SK-N-SH (cell line): ENCODE measurements at regions not wholly inside any gene's neighbourhood (a gene's known extent, or its start where the extent isn't known, plus 50 kb on each side); places are given as distances from the start of the nearest gene placed in this dataset.

Experiments
- CTCF ChIA-PET: fragments of 300-600, 350-600 bp; formaldehyde crosslinking; extraction: SDS; loops from one replicate; lab custom pipeline; 2021; lab: Yijun Ruan, JAX
- POLR2A ChIA-PET: fragments of 350-600 bp; sonication (Branson Sonifier 250); formaldehyde crosslinking; extraction: SDS; loops from one replicate; lab custom pipeline; 2020; ENCODE audit warnings: antibody characterized with exemption, inconsistent platforms; lab: Yijun Ruan, JAX
- DNase-seq: peaks from one replicate; pipeline ENCODE4 v3.0.0; 2012
- H2AFZ ChIP-seq: fragments of 200-600 bp; sonication (generic); 2 replicates; pipeline ENCODE4 v1.8.1; 2016; ENCODE audit warnings: antibody characterized with exemption, mild to moderate bottlenecking, low read depth
- H3F3A ChIP-seq: fragments of 200-600 bp; sonication (generic); replicated peaks from 2 replicates; pipeline ENCODE3; 2016; ENCODE audit warnings: antibody characterized with exemption, mild to moderate bottlenecking; ENCODE audit not compliant: insufficient read depth
- H3K27ac ChIP-seq, 2 experiments: fragments of 200-500 bp in 1 of 2; fragments of 200-600 bp in 1 of 2; sonication (Bioruptor generic) in 1 of 2; sonication (generic), shearing (Covaris generic) in 1 of 2; 2 replicates each; pipeline versions ENCODE4 v1.5.1 to v1.6.1; 2014 to 2016; ENCODE audit warnings: low read depth in 2 of 2, inconsistent platforms in 1 of 2, low read length in 1 of 2, mild to moderate bottlenecking in 1 of 2, mixed read lengths in 1 of 2
- H3K27me3 ChIP-seq: fragments of 200-600 bp; sonication (generic), shearing (Covaris generic); 2 replicates; pipeline ENCODE4 v1.6.1; 2016; ENCODE audit warnings: mixed run types; ENCODE audit not compliant: insufficient read depth
- H3K36me3 ChIP-seq, 2 experiments: fragments of 200-500 bp in 1 of 2; fragments of 200-600 bp in 1 of 2; sonication (Bioruptor generic) in 1 of 2; sonication (generic) in 1 of 2; replicated peaks in 1 of 2; 2 replicates each; pipeline versions ENCODE3 to v1.5.1; 2014 to 2016; ENCODE audit warnings: low read length in 1 of 2, mild to moderate bottlenecking in 1 of 2; ENCODE audit not compliant: insufficient read depth in 2 of 2, control insufficient read depth in 1 of 2
- H3K4me1 ChIP-seq, 2 experiments: fragments of 200-500 bp in 1 of 2; fragments of 200-600 bp in 1 of 2; sonication (Bioruptor generic) in 1 of 2; sonication (generic), shearing (Covaris generic) in 1 of 2; 2 replicates each; pipeline versions ENCODE4 v1.5.1 to v1.6.1; 2014 to 2016; ENCODE audit warnings: low read depth in 1 of 2, low read length in 1 of 2, mixed run types in 1 of 2; ENCODE audit not compliant: insufficient read depth in 2 of 2, control insufficient read depth in 1 of 2
- H3K4me2 ChIP-seq: fragments of 200-600 bp; sonication (generic), shearing (Covaris generic); 2 replicates; pipeline ENCODE4 v1.6.1; 2017; ENCODE audit warnings: mixed run types
- H3K4me3 ChIP-seq, 2 experiments: fragments of 200-500 bp in 1 of 2; fragments of 200-600 bp in 1 of 2; sonication (Bioruptor generic) in 1 of 2; sonication (generic), shearing (Covaris generic) in 1 of 2; 2 replicates each; pipeline versions ENCODE4 v1.5.1 to v1.8.1; 2014 to 2016; ENCODE audit warnings: low read depth in 2 of 2, inconsistent platforms in 1 of 2, low read length in 1 of 2, mild to moderate bottlenecking in 1 of 2, mixed read lengths in 1 of 2, moderate library complexity in 1 of 2
- H3K79me2 ChIP-seq: fragments of 200-600 bp; sonication (generic); 2 replicates; pipeline ENCODE4 v1.8.1; 2017; ENCODE audit warnings: mild to moderate bottlenecking; ENCODE audit not compliant: insufficient read depth
- H3K9ac ChIP-seq: fragments of 200-600 bp; sonication (generic); 2 replicates; pipeline ENCODE4 v1.6.1; 2017; ENCODE audit warnings: mixed run types
- H3K9me2 ChIP-seq: fragments of 200-600 bp; sonication (generic); 2 replicates; pipeline ENCODE4 v1.6.1; 2017; ENCODE audit warnings: mixed run types
- H3K9me3 ChIP-seq: fragments of 200-600 bp; sonication (generic); 2 replicates; pipeline ENCODE4 v1.6.1; 2017; ENCODE audit warnings: mixed run types, mild to moderate bottlenecking, moderate library complexity
- H4K20me1 ChIP-seq: fragments of 200-600 bp; sonication (generic); 2 replicates; pipeline ENCODE4 v1.6.1; 2017; ENCODE audit warnings: mild to moderate bottlenecking, mixed run types; ENCODE audit not compliant: insufficient read depth
- CHD2 ChIP-seq: fragments of 150-350 bp; IDR thresholded peaks from 2 replicates; pipeline ENCODE4 v1.6.1; 2018; ENCODE audit warnings: low read length; ENCODE audit not compliant: partially characterized antibody
- EP300 ChIP-seq, 2 experiments: IDR thresholded peaks; 2 replicates each; pipeline versions ENCODE4 v1.4.0 to v1.6.1; 2012; ENCODE audit warnings: borderline replicate concordance in 1 of 2, low read depth in 1 of 2, low read length in 1 of 2
- EZH2phosphoT487 ChIP-seq: fragments of 200-600 bp; sonication (generic); IDR thresholded peaks from 2 replicates; pipeline ENCODE4 v1.6.1; 2017; ENCODE audit warnings: low read depth, mixed run types, mild to moderate bottlenecking, antibody characterized with exemption, moderate library complexity, borderline replicate concordance
- FOXJ3 ChIP-seq: sonication (generic); formaldehyde crosslinking; IDR thresholded peaks from 2 replicates; pipeline ENCODE4 v1.5.1; 2020; ENCODE audit warnings: mild to moderate bottlenecking, missing genetic modification reagents
- GABPA ChIP-seq: IDR thresholded peaks from 2 replicates; pipeline ENCODE4 v1.4.0; 2012; ENCODE audit warnings: low read depth, mild to moderate bottlenecking
- IRF3 ChIP-seq: fragments of 150-350 bp; IDR thresholded peaks from 2 replicates; pipeline ENCODE4 v1.6.1; 2016; ENCODE audit warnings: mild to moderate bottlenecking, low read depth, low read length
- JUND ChIP-seq: IDR thresholded peaks from 2 replicates; pipeline ENCODE4 v1.4.0; 2012
- MEF2A ChIP-seq: IDR thresholded peaks from 2 replicates; pipeline ENCODE4 v1.4.0; 2012; ENCODE audit warnings: low read depth, borderline replicate concordance
- MXI1 ChIP-seq: IDR thresholded peaks from 2 replicates; pipeline ENCODE4 v1.6.1; 2012; ENCODE audit warnings: mild to moderate bottlenecking, low read depth, low read length, improper control_type of control experiment
- NRF1 ChIP-seq: IDR thresholded peaks from 2 replicates; pipeline ENCODE4 v1.6.1; 2012; ENCODE audit warnings: low read depth, mild to moderate bottlenecking, low read length
- PBX3 ChIP-seq: IDR thresholded peaks from 2 replicates; pipeline ENCODE4; 2012
- REST ChIP-seq: IDR thresholded peaks from 2 replicates; pipeline ENCODE4 v1.6.1; 2012; ENCODE audit warnings: mild to moderate bottlenecking, low read depth, low read length, moderate library complexity
- RFX5 ChIP-seq: IDR thresholded peaks from 2 replicates; pipeline ENCODE4 v1.6.1; 2012; ENCODE audit warnings: mild to moderate bottlenecking, improper control_type of control experiment, low read length
- TAF1 ChIP-seq: IDR thresholded peaks from 2 replicates; pipeline ENCODE4 v1.6.1; 2012; ENCODE audit warnings: low read depth, mild to moderate bottlenecking, low read length, moderate library complexity, borderline replicate concordance
- TCF12 ChIP-seq: IDR thresholded peaks from 2 replicates; pipeline ENCODE4 v1.4.0; 2012
- USF1 ChIP-seq: IDR thresholded peaks from 2 replicates; pipeline ENCODE4 v1.4.0; 2012; ENCODE audit warnings: low read depth, borderline replicate concordance
- YY1 ChIP-seq: IDR thresholded peaks from 2 replicates; pipeline ENCODE4 v1.4.0; 2012; ENCODE audit warnings: low read depth, mild to moderate bottlenecking
- ZBTB33 ChIP-seq: IDR thresholded peaks from 2 replicates; pipeline ENCODE4 v1.4.0; 2012; ENCODE audit warnings: low read depth, borderline replicate concordance
- WGBS: methylation state at CpG from one replicate; pipeline ENCODE4 v1.1.6; 2017; ENCODE audit warnings: low lambda C conversion rate; 5-methylcytosine and 5-hydroxymethylcytosine counted together

- ChIA-PET POLR2A (no interaction called here), CTCF (no interaction called here)
- Histone ChIP-seq H3K9ac (no peak overlapping the region), H3K4me2 (no peak overlapping the region), H3K9me2 (no peaks in the 10 kb centered on the region), H3K9me3 (no peaks in the 10 kb centered on the region), H3K27ac (no peak overlapping the region), H3F3A (no peaks in the 10 kb centered on the region), H2AFZ (no peak overlapping the region), H3K4me1 (peaks cover 0 to 3% of the 10 kb centered on the region in 2 experiments; a peak in 1 of 4 replicates), H4K20me1 (no peaks in the 10 kb centered on the region), H3K79me2 (no peaks in the 10 kb centered on the region), H3K36me3 (no peaks in the 10 kb centered on the region), H3K4me3 (no peak overlapping the region), H3K27me3 (no peaks in the 10 kb centered on the region)
- no peak for DNase-seq
- 73% methylated on average over 9 of the region's 9 CpGs for WGBS
- no peak for TF ChIP-seq JUND
- TF ChIP-seq CHD2: no peak
- no peak for TF ChIP-seq EP300 (IDR thresholded peaks at IDR 0.05; ENCODE audit: borderline replicate concordance in 1 of 2, low read depth in 1 of 2, low read length in 1 of 2)
- TF ChIP-seq YY1: no peak
- no peak for TF ChIP-seq ZBTB33
- TF ChIP-seq RFX5: no peak
- TF ChIP-seq TCF12: no peak
- TF ChIP-seq GABPA: no peak
- no peak for TF ChIP-seq TAF1
Measured at GRCh38 chr12:67539329-67539728, 109.2 kb upstream of the DYRK2 start.

- DNase-seq: no peak
- 87% methylated on average over 3 of the region's 3 CpGs for WGBS
- H3K36me3 ChIP-seq: no peaks in the 10 kb centered on the region
- no peaks in the 10 kb centered on the region for H4K20me1 ChIP-seq
- H3K4me1 ChIP-seq: peaks cover 0 to 4% of the 10 kb centered on the region in 2 experiments; a peak in 1 of 4 replicates
- CTCF ChIA-PET: no interaction called here
- no peaks in the 10 kb centered on the region for H3K79me2 ChIP-seq
- TF ChIP-seq IRF3 (no peak), MXI1 (no peak), TAF1 (no peak), USF1 (no peak), RFX5 (no peak), JUND (no peak), PBX3 (no peak), MEF2A (no peak), EZH2phosphoT487 (no peak), NRF1 (no peak), REST (no peak), FOXJ3 (no peak)
- H3K4me2 ChIP-seq: no peak overlapping the region
- H2AFZ ChIP-seq: no peak overlapping the region
- POLR2A ChIA-PET: no interaction called here
- no peaks in the 10 kb centered on the region for H3F3A ChIP-seq
- no peaks in the 10 kb centered on the region for H3K9me3 ChIP-seq
- no peak overlapping the region for H3K27ac ChIP-seq
- H3K4me3 ChIP-seq: no peak overlapping the region
- no peak overlapping the region for H3K9ac ChIP-seq
- H3K27me3 ChIP-seq: no peaks in the 10 kb centered on the region
- no peaks in the 10 kb centered on the region for H3K9me2 ChIP-seq
Measured at GRCh38 chr12:67539946-67540345, 108.6 kb upstream of the DYRK2 start.
